Natural killer cell treated with Interleukin-12 subunit alpha and Interleukin-12 subunit beta and Interleukin-15 and Interleukin-18, amount 100 ng/mL, for 72 hours (primary cell): ENCODE measurements at regions not wholly inside any gene's neighbourhood (a gene's known extent, or its start where the extent isn't known, plus 50 kb on each side); places are given as distances from the start of the nearest gene placed in this dataset.

ENCODE experiments used
- ATAC-seq, 2 donors: fragments of 150-1000 bp; cut with Tn5 transposase in 1 of 2; sonication (Bioruptor Pico), chemical (Tn5 transposase) in 1 of 2; 2 replicates each; pipeline ENCODE4 v1.10.0; 2021
- DNase-seq: peaks from one replicate; pipeline ENCODE4 v3.0.0; 2022; ENCODE audit warnings: low spot score
- H3K27ac Mint-ChIP-seq, 2 donors: 1 replicate in 1 of 2; 2 replicates in 1 of 2; pipeline ENCODE4 v1.8.0; 2022; ENCODE audit warnings: mixed read lengths in 2 of 2, mild to moderate bottlenecking in 1 of 2, moderate library complexity in 1 of 2
- H3K27me3 Mint-ChIP-seq, 2 donors: 1 replicate in 1 of 2; 2 replicates in 1 of 2; pipeline ENCODE4 v1.8.0; 2022; ENCODE audit warnings: mixed read lengths in 2 of 2
- H3K36me3 Mint-ChIP-seq: one replicate; pipeline ENCODE4 v1.8.0; 2022; ENCODE audit warnings: mixed read lengths
- H3K4me1 Mint-ChIP-seq, 2 donors: 1 replicate in 1 of 2; 2 replicates in 1 of 2; pipeline ENCODE4 v1.8.0; 2022; ENCODE audit warnings: low read depth in 2 of 2, mixed read lengths in 2 of 2, mild to moderate bottlenecking in 1 of 2
- H3K4me3 Mint-ChIP-seq: one replicate; pipeline ENCODE4 v1.8.0; 2022; ENCODE audit warnings: mixed read lengths
- H3K9me3 Mint-ChIP-seq: 2 replicates; pipeline ENCODE4 v1.8.0; 2022; ENCODE audit warnings: mixed read lengths

DNA sequence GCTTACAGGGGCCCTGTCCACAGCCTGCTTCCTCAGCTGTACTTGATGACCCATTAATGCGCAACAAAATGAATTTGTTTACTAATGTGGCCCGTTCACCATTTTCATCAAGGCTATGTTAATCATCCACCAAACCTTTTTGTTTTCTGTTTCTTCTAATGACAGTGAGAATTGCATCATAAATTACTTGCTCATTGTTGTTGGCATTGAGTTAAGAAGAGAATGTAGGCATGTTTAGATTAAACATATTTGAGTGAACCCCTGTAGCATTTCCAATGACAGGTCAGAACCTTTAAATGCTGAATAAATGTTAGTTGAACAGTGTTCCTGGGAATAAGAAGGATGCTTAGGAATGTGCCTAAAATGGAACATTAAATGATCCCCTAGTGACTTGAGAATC lies 183.4 kb downstream of the SPRY1 start:
- DNase-seq (no peak), ATAC-seq (no peak)
- H3K27ac Mint-ChIP-seq, result no peak overlapping the region
- H3K27me3 Mint-ChIP-seq, result no peaks in the 10 kb centered on the region
- peaks cover 12% of the 10 kb centered on the region for H3K9me3 Mint-ChIP-seq
- H3K36me3 Mint-ChIP-seq, result peaks cover 15% of the 10 kb centered on the region
- H3K4me1 Mint-ChIP-seq, result peaks cover 3 to 6% of the 10 kb centered on the region in 2 donors
- H3K4me3 Mint-ChIP-seq, result no peak overlapping the region

- Mint-ChIP-seq H3K9me3 (peaks cover 12% of the 10 kb centered on the region), H3K4me1 (peaks cover 0 to 2% of the 10 kb centered on the region in 2 donors), H3K4me3 (no peak overlapping the region), H3K27ac (no peak overlapping the region), H3K36me3 (peaks cover 15% of the 10 kb centered on the region), H3K27me3 (no peaks in the 10 kb centered on the region)
- DNase-seq (no peak), ATAC-seq (no peak)
These were observed 184.5 kb downstream of the SPRY1 start for GRCh38 chr4:123580981-123581664.

- DNase-seq, result no peak
- Mint-ChIP-seq H3K4me3 (no peak overlapping the region), H3K9me3 (peaks cover 12% of the 10 kb centered on the region), H3K27ac (no peak overlapping the region), H3K4me1 (peaks cover 0 to 2% of the 10 kb centered on the region in 2 donors), H3K27me3 (no peaks in the 10 kb centered on the region), H3K36me3 (peaks cover 15% of the 10 kb centered on the region)
- no peak for ATAC-seq
These were observed 185.2 kb downstream of the SPRY1 start for GRCh38 chr4:123581802-123582201.

DNA sequence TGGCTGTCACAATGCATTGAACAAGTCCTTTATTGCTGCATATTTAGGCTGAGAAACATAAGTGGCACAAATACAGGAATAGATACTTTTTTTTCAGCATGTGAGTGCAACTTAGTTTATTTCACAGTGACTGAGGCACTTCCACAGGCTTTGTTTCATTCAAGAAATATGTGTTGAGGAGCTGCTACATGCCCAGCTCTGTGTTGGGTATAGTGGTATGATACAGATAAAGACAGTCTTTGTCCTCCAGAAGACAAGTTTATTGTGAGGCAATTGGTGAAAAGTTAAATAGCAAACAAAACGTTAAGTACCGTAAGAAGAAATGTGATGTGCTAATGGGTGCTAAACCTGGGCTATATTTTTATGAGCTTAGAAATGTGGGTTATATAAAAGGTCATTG lies 186.4 kb downstream of the SPRY1 start:
- Mint-ChIP-seq H3K4me1 (peaks cover 1 to 2% of the 10 kb centered on the region in 2 donors), H3K36me3 (peaks cover 15% of the 10 kb centered on the region), H3K27me3 (no peaks in the 10 kb centered on the region), H3K9me3 (peaks cover 12% of the 10 kb centered on the region), H3K27ac (no peak overlapping the region), H3K4me3 (no peak overlapping the region)
- ATAC-seq (no peak), DNase-seq (no peak)

GRCh38 chr4:123585111-123585510 lies 188.5 kb downstream of the SPRY1 start:
- peaks cover 19 to 20% of the 10 kb centered on the region in 2 donors for H3K4me1 Mint-ChIP-seq
- ATAC-seq, result no peak
- H3K36me3 Mint-ChIP-seq, result peaks cover 15% of the 10 kb centered on the region
- H3K9me3 Mint-ChIP-seq, result peaks cover 12% of the 10 kb centered on the region
- DNase-seq, result no peak
- H3K27ac Mint-ChIP-seq, result no peak overlapping the region
- H3K4me3 Mint-ChIP-seq, result no peak overlapping the region
- H3K27me3 Mint-ChIP-seq, result no peaks in the 10 kb centered on the region

- Mint-ChIP-seq H3K4me3 (peak overlapping the region; percentile 63), H3K4me1 (peaks cover 19 to 20% of the 10 kb centered on the region in 2 donors), H3K36me3 (no peaks in the 10 kb centered on the region), H3K27me3 (no peaks in the 10 kb centered on the region), H3K27ac (peak overlapping the region; percentile 85 to 88), H3K9me3 (no peaks in the 10 kb centered on the region)
- DNase-seq (no peak), ATAC-seq (no peak)
These were observed 191.4 kb downstream of the SPRY1 start for GRCh38 chr4:123587983-123588494.

GRCh38 chr4:123588631-123589241 lies 192.1 kb downstream of the SPRY1 start:
- peak overlapping the region; percentile 63 for H3K4me3 Mint-ChIP-seq
- peak overlapping the region; percentile 85 to 88 for H3K27ac Mint-ChIP-seq
- peak; percentile 85 to 91 for ATAC-seq

DNA sequence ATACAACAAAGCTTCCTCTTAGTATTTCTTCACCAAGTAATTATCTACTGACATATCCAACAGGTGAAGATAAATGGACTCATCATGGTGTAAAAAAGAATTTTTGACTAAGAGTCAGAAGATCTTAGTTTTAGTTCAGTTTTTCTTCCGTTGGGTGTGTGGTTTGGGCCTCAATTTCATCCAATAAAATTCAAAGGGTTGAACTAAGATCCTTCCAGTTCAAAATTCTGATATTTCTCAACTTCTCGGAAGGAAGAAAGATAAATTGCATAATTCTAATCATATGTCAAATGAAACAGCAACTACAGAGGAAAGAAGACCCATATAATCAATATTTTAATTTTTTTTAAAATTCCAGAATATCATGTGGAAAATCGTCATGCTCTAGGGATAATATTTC lies 192.7 kb downstream of the SPRY1 start:
- no peak for DNase-seq
- Mint-ChIP-seq H3K36me3 (no peaks in the 10 kb centered on the region), H3K27ac (peak overlapping the region; percentile 85 to 88), H3K27me3 (no peaks in the 10 kb centered on the region), H3K4me3 (peak overlapping the region; percentile 63), H3K9me3 (no peaks in the 10 kb centered on the region), H3K4me1 (peaks cover 20 to 22% of the 10 kb centered on the region in 2 donors)
- peak in 1 of 2 donors; percentile 28 for ATAC-seq

More at GRCh38 chr4:123588631-123589241, 192.1 kb downstream of the SPRY1 start:
- H3K4me1 Mint-ChIP-seq, result peaks cover 20 to 22% of the 10 kb centered on the region in 2 donors
- no peaks in the 10 kb centered on the region for H3K27me3 Mint-ChIP-seq
- DNase-seq, result no peak
- no peaks in the 10 kb centered on the region for H3K36me3 Mint-ChIP-seq
- no peaks in the 10 kb centered on the region for H3K9me3 Mint-ChIP-seq

DNA sequence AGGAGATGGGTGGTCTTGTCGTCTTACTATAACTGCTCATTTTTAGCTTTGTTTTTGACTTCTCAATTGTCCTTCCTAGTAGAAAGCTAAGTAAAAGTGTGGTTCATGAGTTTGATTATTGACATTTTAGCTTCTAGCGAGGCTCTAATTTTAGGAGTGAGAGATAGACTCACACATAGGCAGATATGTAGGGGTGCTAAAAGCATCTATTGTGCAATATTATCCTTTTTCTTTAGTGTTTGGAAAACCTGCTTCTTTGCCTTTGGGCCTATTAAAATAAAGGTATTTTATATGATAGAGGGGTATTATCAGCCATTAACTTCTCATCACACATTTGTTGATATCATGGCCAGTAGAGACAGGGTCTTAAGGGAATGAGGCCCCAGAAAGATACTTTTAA lies 195.3 kb downstream of the SPRY1 start:
- H3K27me3 Mint-ChIP-seq, result no peaks in the 10 kb centered on the region
- no peaks in the 10 kb centered on the region for H3K9me3 Mint-ChIP-seq
- H3K36me3 Mint-ChIP-seq, result no peaks in the 10 kb centered on the region
- H3K27ac Mint-ChIP-seq, result peak overlapping the region in 1 of 2 donors; percentile 43
- ATAC-seq, result no peak
- no peak for DNase-seq
- no peak overlapping the region for H3K4me3 Mint-ChIP-seq
- peaks cover 20 to 26% of the 10 kb centered on the region in 2 donors for H3K4me1 Mint-ChIP-seq

GRCh38 chr4:123593655-123594054 lies 197.1 kb downstream of the SPRY1 start:
- H3K9me3 Mint-ChIP-seq, result no peaks in the 10 kb centered on the region
- peak overlapping the region in 1 of 2 donors; percentile 10 for H3K27ac Mint-ChIP-seq
- H3K27me3 Mint-ChIP-seq, result no peaks in the 10 kb centered on the region
- no peaks in the 10 kb centered on the region for H3K36me3 Mint-ChIP-seq
- DNase-seq (no peak), ATAC-seq (no peak)
- H3K4me3 Mint-ChIP-seq, result no peak overlapping the region
- peaks cover 28 to 30% of the 10 kb centered on the region in 2 donors for H3K4me1 Mint-ChIP-seq

DNA sequence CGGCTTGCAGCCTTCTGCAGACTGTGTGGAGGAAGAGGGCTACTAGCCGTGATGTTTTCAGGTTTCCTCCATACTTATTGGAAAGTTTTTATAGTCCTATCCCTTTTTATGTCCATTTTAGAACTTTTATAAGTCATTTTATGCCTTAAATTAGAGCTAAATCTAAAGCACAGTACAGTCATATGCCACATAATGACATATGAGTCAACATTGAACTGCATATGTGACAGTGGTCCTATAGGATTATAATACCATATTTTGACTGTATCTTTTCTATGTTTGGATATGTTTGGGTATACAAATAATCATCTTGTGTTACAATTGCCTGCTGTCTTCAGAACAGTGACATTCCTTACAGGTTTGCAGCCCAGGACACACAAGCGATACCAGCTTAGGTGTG lies 200.2 kb downstream of the SPRY1 start:
- H3K4me1 Mint-ChIP-seq, result peaks cover 41 to 44% of the 10 kb centered on the region in 2 donors
- no peak for DNase-seq
- H3K27ac Mint-ChIP-seq, result peak overlapping the region in 1 of 2 donors; percentile 99
- H3K9me3 Mint-ChIP-seq, result no peaks in the 10 kb centered on the region
- H3K36me3 Mint-ChIP-seq, result peaks cover 6% of the 10 kb centered on the region
- no peaks in the 10 kb centered on the region for H3K27me3 Mint-ChIP-seq
- no peak overlapping the region for H3K4me3 Mint-ChIP-seq
- ATAC-seq, result no peak

GRCh38 chr4:123597586-123597985 lies 201.0 kb downstream of the SPRY1 start:
- H3K4me3 Mint-ChIP-seq, result no peak overlapping the region
- DNase-seq (no peak), ATAC-seq (no peak)
- peaks cover 3% of the 10 kb centered on the region for H3K9me3 Mint-ChIP-seq
- H3K4me1 Mint-ChIP-seq, result peaks cover 49 to 51% of the 10 kb centered on the region in 2 donors
- peaks cover 13% of the 10 kb centered on the region for H3K36me3 Mint-ChIP-seq
- no peaks in the 10 kb centered on the region for H3K27me3 Mint-ChIP-seq
- peak overlapping the region; percentile 95 to 99 for H3K27ac Mint-ChIP-seq

GRCh38 chr4:123598331-123598730 lies 201.7 kb downstream of the SPRY1 start:
- H3K4me1 Mint-ChIP-seq, result peaks cover 55% of the 10 kb centered on the region in 2 donors
- H3K4me3 Mint-ChIP-seq, result peak overlapping the region; percentile 26
- DNase-seq (no peak), ATAC-seq (no peak)
- no peaks in the 10 kb centered on the region for H3K27me3 Mint-ChIP-seq
- H3K36me3 Mint-ChIP-seq, result peaks cover 14% of the 10 kb centered on the region
- H3K27ac Mint-ChIP-seq, result peak overlapping the region; percentile 95 to 99
- peaks cover 3% of the 10 kb centered on the region for H3K9me3 Mint-ChIP-seq
